ENCODE measurements at regions not wholly inside any gene's neighbourhood (a gene's known extent, or its start where the extent isn't known, plus 50 kb on each side); places are given as distances from the start of the nearest gene placed in this dataset.
A peak's percentile ranks its signal among the peaks of the same experiment; 100 is the strongest.

- DNase-seq = peak in 6 of 7 donors; percentile 64 to 87 (median 80)
- TF ChIP-seq CTCF (IDR thresholded peaks at IDR 0.05) (no peak), POLR2A (IDR thresholded peaks at IDR 0.05) (peak in 1 of 2 donors; percentile 25)
- Histone ChIP-seq H3K4me1 (replicated peaks in 1 of 2) (peaks cover 64 to 75% of the 10 kb centered on the region in 2 donors), H3K4me3 (no peak overlapping the region), H3K27me3 (no peaks in the 10 kb centered on the region), H3K36me3 (replicated peaks in 1 of 2) (no peaks in the 10 kb centered on the region), H3K27ac (peak overlapping the region; percentile 85 to 96 (median 93)), H3K9me3 (replicated peaks in 1 of 3) (no peaks in the 10 kb centered on the region)
- intact Hi-C loops (cut with DNase I) = no loop called here
- 39 to 51% (median 48%) methylated on average over 15 to 17 of the region's 17 CpGs for WGBS, 4 donors
Observed at GRCh38 chr16:85200471-85201278, 88.4 kb upstream of the CIBAR2 start.

- intact Hi-C loops (cut with DNase I) = no loop called here
- peak in 4 of 7 donors; percentile 53 to 76 (median 61) for DNase-seq
- peak overlapping the region; percentile 85 to 96 (median 93) for H3K27ac ChIP-seq
- H3K9me3 ChIP-seq (replicated peaks in 1 of 3) = no peaks in the 10 kb centered on the region
- H3K4me3 ChIP-seq = no peak overlapping the region
- no peaks in the 10 kb centered on the region for H3K27me3 ChIP-seq
- WGBS, 4 donors = 54 to 60% (median 56%) methylated on average over 8 of the region's 8 CpGs
- TF ChIP-seq CTCF (IDR thresholded peaks at IDR 0.05) (no peak), POLR2A (IDR thresholded peaks at IDR 0.05) (peak in 1 of 2 donors; percentile 39)
- no peaks in the 10 kb centered on the region for H3K36me3 ChIP-seq (replicated peaks in 1 of 2)
- peaks cover 67 to 75% of the 10 kb centered on the region in 2 donors for H3K4me1 ChIP-seq (replicated peaks in 1 of 2)
Observed at GRCh38 chr16:85201574-85201973, 89.3 kb upstream of the CIBAR2 start.

GRCh38 chr16:85202051-85202601 is 89.9 kb upstream of the CIBAR2 start:
- H3K27ac ChIP-seq = peak overlapping the region; percentile 85 to 96 (median 93)
- no peaks in the 10 kb centered on the region for H3K36me3 ChIP-seq (replicated peaks in 1 of 2)
- no peaks in the 10 kb centered on the region for H3K27me3 ChIP-seq
- 57 to 66% (median 64%) methylated on average over 9 to 14 of the region's 14 CpGs for WGBS, 4 donors
- no peak overlapping the region for H3K4me3 ChIP-seq
- intact Hi-C loops (cut with DNase I) = no loop called here
- peaks cover 65 to 75% of the 10 kb centered on the region in 2 donors for H3K4me1 ChIP-seq (replicated peaks in 1 of 2)
- TF ChIP-seq POLR2A (IDR thresholded peaks at IDR 0.05) = no peak
- no peak for TF ChIP-seq CTCF (IDR thresholded peaks at IDR 0.05)
- H3K9me3 ChIP-seq (replicated peaks in 1 of 3) = no peaks in the 10 kb centered on the region
- no peak for DNase-seq

GRCh38 chr16:85202631-85203461 is 90.6 kb upstream of the CIBAR2 start:
- no peaks in the 10 kb centered on the region for H3K27me3 ChIP-seq
- peaks cover 60 to 71% of the 10 kb centered on the region in 2 donors for H3K4me1 ChIP-seq (replicated peaks in 1 of 2)
- WGBS, 4 donors = 29 to 46% (median 41%) methylated on average over 4 to 21 of the region's 21 CpGs
- TF ChIP-seq POLR2A (IDR thresholded peaks at IDR 0.05) = peak in 1 of 2 donors; percentile 82
- TF ChIP-seq CTCF (IDR thresholded peaks at IDR 0.05) = no peak
- no peaks in the 10 kb centered on the region for H3K36me3 ChIP-seq (replicated peaks in 1 of 2)
- peak overlapping the region; percentile 85 to 96 (median 93) for H3K27ac ChIP-seq
- H3K9me3 ChIP-seq (replicated peaks in 1 of 3) = no peaks in the 10 kb centered on the region
- intact Hi-C loops (cut with DNase I) = no loop called here
- DNase-seq = peak; percentile 90 to 97 (median 97)
- no peak overlapping the region for H3K4me3 ChIP-seq
